Neural cell (in vitro differentiated cells): ENCODE measurements at regions not wholly inside any gene's neighbourhood (a gene's known extent, or its start where the extent isn't known, plus 50 kb on each side); places are given as distances from the start of the nearest gene placed in this dataset.

Experiments used
- H2AFZ ChIP-seq: fragments of 200-600, 300-800 bp; sonication (generic), shearing (Covaris generic); 2 replicates; pipeline ENCODE4 v1.6.0; 2014; ENCODE audit warnings: low read depth, mild to moderate bottlenecking, antibody characterized with exemption, low read length, moderate library complexity
- H3F3A ChIP-seq: fragments of 200-600 bp; shearing (Covaris generic); 2 replicates; pipeline ENCODE4 v1.6.1; 2016; ENCODE audit warnings: mild to moderate bottlenecking, moderate library complexity, mixed read lengths, antibody characterized with exemption, low read length; ENCODE audit not compliant: insufficient read depth, poor library complexity, severe bottlenecking
- H3K27ac ChIP-seq: fragments of 200-600, 300-800 bp; sonication (generic), shearing (Covaris generic); 2 replicates; pipeline ENCODE4 v1.5.1; 2014; ENCODE audit warnings: mild to moderate bottlenecking, low read length, moderate library complexity
- H3K27me3 ChIP-seq: fragments of 300-800, 200-600 bp; sonication (generic), shearing (Covaris generic); 2 replicates; pipeline ENCODE4 v1.6.0; 2014; ENCODE audit warnings: mild to moderate bottlenecking, low read depth, low read length, moderate library complexity; ENCODE audit not compliant: insufficient read depth
- H3K36me3 ChIP-seq: fragments of 300-800, 200-600 bp; sonication (generic), shearing (Covaris generic); 2 replicates; pipeline ENCODE4 v1.5.1; 2014; ENCODE audit warnings: mild to moderate bottlenecking, antibody characterized with exemption, low read length, moderate library complexity; ENCODE audit not compliant: insufficient read depth
- H3K4me2 ChIP-seq: fragments of 300-800, 200-600 bp; sonication (generic), shearing (Covaris generic); 2 replicates; pipeline ENCODE4 v1.6.0; 2014; ENCODE audit warnings: mild to moderate bottlenecking, low read length
- H3K4me3 ChIP-seq: fragments of 300-800, 200-600 bp; sonication (generic), shearing (Covaris generic); 2 replicates; pipeline ENCODE4 v1.5.1; 2014; ENCODE audit warnings: mild to moderate bottlenecking, low read length, moderate library complexity
- H3K79me2 ChIP-seq: fragments of 200-600 bp; shearing (Covaris generic); replicated peaks from 2 replicates; pipeline ENCODE4 v1.6.0; 2014; ENCODE audit warnings: mild to moderate bottlenecking, low read length, moderate library complexity; ENCODE audit not compliant: insufficient read depth
- H3K9ac ChIP-seq: fragments of 300-800, 200-600 bp; sonication (generic), shearing (Covaris generic); 2 replicates; pipeline ENCODE4 v1.6.1; 2016; ENCODE audit warnings: mild to moderate bottlenecking, low read length, mixed read lengths
- H3K9me2 ChIP-seq: fragments of 200-600 bp; shearing (Covaris generic); 2 replicates; pipeline ENCODE4 v1.6.1; 2016; ENCODE audit warnings: mild to moderate bottlenecking, low read length, mixed read lengths; ENCODE audit not compliant: insufficient read depth
- H3K9me3 ChIP-seq: fragments of 200-600, 300-800 bp; sonication (generic), shearing (Covaris generic); 2 replicates; pipeline ENCODE4 v1.6.1; 2016; ENCODE audit warnings: mild to moderate bottlenecking, mixed run types, low read length, moderate library complexity, mixed read lengths
- H4K20me1 ChIP-seq: fragments of 200-600 bp; shearing (Covaris generic); 2 replicates; pipeline ENCODE4 v1.6.1; 2016; ENCODE audit warnings: mild to moderate bottlenecking, mixed run types; ENCODE audit not compliant: insufficient read depth
- CTCF ChIP-seq: fragments of 450-650 bp; IDR thresholded peaks from 2 replicates; pipeline ENCODE4 v1.5.1; 2014; ENCODE audit warnings: antibody characterized with exemption, mild to moderate bottlenecking, moderate library complexity; ENCODE audit not compliant: poor library complexity, severe bottlenecking
- EZH2 ChIP-seq: fragments of 200-600, 300-800 bp; shearing (Covaris generic), sonication (generic); IDR thresholded peaks from 2 replicates; pipeline ENCODE4 v1.6.1; 2014; ENCODE audit warnings: antibody characterized with exemption, low read length, borderline replicate concordance, mild to moderate bottlenecking; ENCODE audit not compliant: insufficient read depth, poor library complexity, severe bottlenecking
- POLR2AphosphoS5 ChIP-seq: IDR thresholded peaks from 2 replicates; pipeline ENCODE4 v1.6.1; 2012
- REST ChIP-seq: IDR thresholded peaks from 2 replicates; pipeline ENCODE4 v1.6.1; 2012; ENCODE audit warnings: borderline replicate concordance
- TAF1 ChIP-seq: IDR thresholded peaks from 2 replicates; pipeline ENCODE4 v1.6.1; 2012; ENCODE audit warnings: low read depth

- TF ChIP-seq CTCF (no peak), POLR2AphosphoS5 (no peak), TAF1 (no peak)
Measured at GRCh38 chr17:77371117-77371887, 230.5 kb downstream of the SEC14L1 start (continued).

- Histone ChIP-seq H4K20me1 (no peaks in the 10 kb centered on the region), H3K27ac (no peak overlapping the region), H3K4me2 (no peak overlapping the region), H3K9me3 (no peaks in the 10 kb centered on the region), H3K79me2 (peaks cover 23% of the 10 kb centered on the region), H3K36me3 (no peaks in the 10 kb centered on the region), H3K4me3 (peak overlapping the region; percentile 76), H3K9me2 (no peaks in the 10 kb centered on the region), H3F3A (no peaks in the 10 kb centered on the region), H3K27me3 (peaks cover 3% of the 10 kb centered on the region), H2AFZ (no peak overlapping the region), H3K9ac (no peak overlapping the region)
- no peak for TF ChIP-seq REST
- no peak for TF ChIP-seq CTCF
- TF ChIP-seq EZH2: no peak
- no peak for TF ChIP-seq TAF1
- TF ChIP-seq POLR2AphosphoS5: no peak
Measured at GRCh38 chr17:77371888-77372443, 231.2 kb downstream of the SEC14L1 start.
